Hepatocyte (in vitro differentiated cells): ENCODE measurements at regions not wholly inside any gene's neighbourhood (a gene's known extent, or its start where the extent isn't known, plus 50 kb on each side); places are given as distances from the start of the nearest gene placed in this dataset.

Source experiments
- DNase-seq: peaks from one replicate; pipeline ENCODE4 v3.0.0-alpha.2; 2016; ENCODE audit warnings: low spot score
- H2AFZ ChIP-seq: fragments of 200-600 bp; sonication (generic); 2 replicates; pipeline ENCODE4 v1.6.0; 2016; ENCODE audit warnings: antibody characterized with exemption, mild to moderate bottlenecking
- H3K27ac ChIP-seq: fragments of 200-600 bp; sonication (generic); 2 replicates; pipeline ENCODE4 v1.5.1; 2016; ENCODE audit warnings: mild to moderate bottlenecking
- H3K27me3 ChIP-seq: fragments of 200-600 bp; sonication (generic); 2 replicates; pipeline ENCODE4 v1.6.1; 2016
- H3K36me3 ChIP-seq: fragments of 200-600 bp; sonication (generic); replicated peaks from 2 replicates; pipeline ENCODE4 v1.5.1; 2016; ENCODE audit warnings: low read depth; ENCODE audit not compliant: insufficient read depth
- H3K4me1 ChIP-seq: fragments of 200-600 bp; sonication (generic); 2 replicates; pipeline ENCODE4 v1.5.1; 2016; ENCODE audit warnings: mild to moderate bottlenecking, moderate library complexity; ENCODE audit not compliant: insufficient read depth
- H3K4me2 ChIP-seq: fragments of 200-600 bp; sonication (generic); 2 replicates; pipeline ENCODE4 v1.6.0; 2016
- H3K4me3 ChIP-seq: fragments of 200-600 bp; sonication (generic); 2 replicates; pipeline ENCODE4 v1.5.1; 2016; ENCODE audit warnings: mild to moderate bottlenecking
- H3K79me2 ChIP-seq: fragments of 200-600 bp; sonication (generic); 2 replicates; pipeline ENCODE4 v1.6.0; 2017; ENCODE audit warnings: mild to moderate bottlenecking
- H3K9me2 ChIP-seq: fragments of 200-600 bp; sonication (generic); replicated peaks from 2 replicates; pipeline ENCODE4 v1.6.0; 2017; ENCODE audit warnings: mild to moderate bottlenecking; ENCODE audit not compliant: insufficient read depth
- H3K9me3 ChIP-seq: fragments of 200-600 bp; sonication (generic); 2 replicates; pipeline ENCODE4 v1.5.1; 2016; ENCODE audit warnings: low read depth, mild to moderate bottlenecking
- H4K20me1 ChIP-seq: fragments of 200-600 bp; sonication (generic); 2 replicates; pipeline ENCODE4 v1.6.0; 2016; ENCODE audit warnings: mild to moderate bottlenecking; ENCODE audit not compliant: insufficient read depth, poor library complexity, severe bottlenecking
- CTCF ChIP-seq: fragments of 200-600 bp; sonication (generic); IDR thresholded peaks from 2 replicates; pipeline ENCODE4 v1.5.1; 2016; ENCODE audit warnings: antibody characterized with exemption, mild to moderate bottlenecking; ENCODE audit not compliant: poor library complexity
- EZH2 ChIP-seq: fragments of 200-600 bp; sonication (generic); IDR thresholded peaks from 2 replicates; pipeline ENCODE4 v1.6.1; 2016; ENCODE audit warnings: antibody characterized with exemption, mild to moderate bottlenecking, borderline replicate concordance
- EZH2phosphoT487 ChIP-seq: fragments of 200-600 bp; sonication (generic); IDR thresholded peaks from one replicate; pipeline ENCODE4 v1.6.1; 2018; ENCODE audit warnings: antibody characterized with exemption, mild to moderate bottlenecking, low read depth, moderate library complexity; ENCODE audit not compliant: unreplicated experiment, severe bottlenecking
- WGBS: methylation state at CpG from one replicate; pipeline ENCODE4 v1.1.6; 2016; ENCODE audit warnings: low lambda C conversion rate; ENCODE audit errors: missing lambda C conversion rate; 5-methylcytosine and 5-hydroxymethylcytosine counted together

DNA sequence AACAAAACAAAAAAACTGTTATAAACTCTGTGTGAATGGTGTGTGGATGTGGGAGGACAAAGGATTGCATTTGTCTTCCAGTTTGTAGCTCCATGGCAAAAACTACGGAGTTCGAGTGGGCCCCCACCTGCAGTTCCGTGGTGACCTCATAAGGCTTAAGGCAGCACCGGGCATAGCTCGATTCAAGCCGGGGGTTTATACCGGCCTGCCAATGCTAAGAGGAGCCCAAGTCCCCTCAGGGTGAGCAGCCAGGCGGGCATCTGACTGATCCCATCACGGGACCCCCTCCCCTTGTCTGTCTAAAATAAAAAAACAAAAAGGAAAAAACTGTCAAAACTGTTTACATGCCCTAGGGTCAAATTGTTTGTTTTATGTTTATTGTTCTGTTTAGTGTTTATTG, 463.2 kb upstream of the HTR1E start:
- 88% methylated on average over 9 of the region's 9 CpGs for WGBS
- no peak for DNase-seq
- TF ChIP-seq EZH2 (no peak), CTCF (no peak), EZH2phosphoT487 (no peak)

GRCh38 chr6:86471791-86472190, 465.5 kb upstream of the HTR1E start:
- Histone ChIP-seq H3K4me2 (no peak overlapping the region), H3K9me3 (no peaks in the 10 kb centered on the region), H3K27ac (no peak overlapping the region), H4K20me1 (no peaks in the 10 kb centered on the region), H3K36me3 (no peaks in the 10 kb centered on the region), H3K79me2 (no peaks in the 10 kb centered on the region), H2AFZ (no peak overlapping the region), H3K4me1 (peaks cover 7% of the 10 kb centered on the region), H3K9me2 (no peaks in the 10 kb centered on the region), H3K4me3 (no peak overlapping the region), H3K27me3 (no peaks in the 10 kb centered on the region)
- 73% methylated on average over 3 of the region's 3 CpGs for WGBS
- no peak for DNase-seq
- TF ChIP-seq CTCF (no peak), EZH2phosphoT487 (no peak), EZH2 (no peak)

More for the DNA sequence above, 463.2 kb upstream of the HTR1E start:
- Histone ChIP-seq H3K27ac (no peak overlapping the region), H3K27me3 (no peaks in the 10 kb centered on the region), H3K79me2 (no peaks in the 10 kb centered on the region), H3K36me3 (no peaks in the 10 kb centered on the region), H2AFZ (no peak overlapping the region), H3K4me3 (no peak overlapping the region), H4K20me1 (no peaks in the 10 kb centered on the region), H3K4me1 (peaks cover 7% of the 10 kb centered on the region), H3K4me2 (no peak overlapping the region), H3K9me3 (no peaks in the 10 kb centered on the region), H3K9me2 (no peaks in the 10 kb centered on the region)

DNA sequence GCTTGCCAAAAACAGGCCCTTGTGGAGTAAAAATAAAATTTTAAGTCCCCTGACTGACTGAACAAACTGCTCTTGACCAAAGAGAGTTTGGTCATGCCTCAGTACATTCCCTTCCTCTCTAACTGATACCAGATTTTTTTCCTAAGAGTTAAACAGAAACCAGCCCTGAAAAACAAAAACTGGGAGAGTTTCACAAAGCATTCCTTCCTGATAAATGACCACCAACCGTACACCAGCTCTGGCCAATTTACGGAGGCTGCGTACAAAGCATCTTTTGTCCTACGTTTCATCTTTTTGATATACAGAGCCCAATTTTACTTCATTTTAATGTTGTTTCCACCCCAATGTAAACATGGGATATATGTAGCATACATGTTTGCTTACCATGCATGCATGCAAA, 477.4 kb upstream of the HTR1E start:
- no peak overlapping the region for H2AFZ ChIP-seq
- no peaks in the 10 kb centered on the region for H3K4me1 ChIP-seq
- no peaks in the 10 kb centered on the region for H3K27me3 ChIP-seq
- no peaks in the 10 kb centered on the region for H3K9me2 ChIP-seq
- no peak for DNase-seq
- no peak overlapping the region for H3K4me3 ChIP-seq
- no peaks in the 10 kb centered on the region for H4K20me1 ChIP-seq
- H3K79me2 ChIP-seq = no peaks in the 10 kb centered on the region
- no peak overlapping the region for H3K27ac ChIP-seq
- H3K4me2 ChIP-seq = no peak overlapping the region
- TF ChIP-seq EZH2 = no peak
- TF ChIP-seq CTCF = no peak
- TF ChIP-seq EZH2phosphoT487 = no peak
- H3K36me3 ChIP-seq = no peaks in the 10 kb centered on the region
- WGBS = 67% methylated on average over 4 of the region's 4 CpGs
- H3K9me3 ChIP-seq = no peaks in the 10 kb centered on the region

GRCh38 chr6:86456821-86457220, 480.5 kb upstream of the HTR1E start:
- H2AFZ ChIP-seq = no peak overlapping the region
- TF ChIP-seq EZH2phosphoT487 (no peak), CTCF (no peak), EZH2 (no peak)
- H3K4me1 ChIP-seq = no peaks in the 10 kb centered on the region
- no peaks in the 10 kb centered on the region for H3K27me3 ChIP-seq
- H3K79me2 ChIP-seq = no peaks in the 10 kb centered on the region
- no peaks in the 10 kb centered on the region for H3K36me3 ChIP-seq
- H3K4me2 ChIP-seq = no peak overlapping the region
- H3K4me3 ChIP-seq = no peak overlapping the region
- DNase-seq = no peak
- H4K20me1 ChIP-seq = no peaks in the 10 kb centered on the region
- H3K27ac ChIP-seq = no peak overlapping the region
- H3K9me3 ChIP-seq = no peaks in the 10 kb centered on the region
- no peaks in the 10 kb centered on the region for H3K9me2 ChIP-seq
